CD4-positive, alpha-beta T cell (primary cell): ENCODE measurements at regions not wholly inside any gene's neighbourhood (a gene's known extent, or its start where the extent isn't known, plus 50 kb on each side); places are given as distances from the start of the nearest gene placed in this dataset.
"Not testable (repeated sequence)": the region's sequence is repeated elsewhere in the genome, so short reads cannot be mapped to it uniquely, and the experiment has no call there.

Source experiments
- ATAC-seq: fragments of 200-7000 bp; cut with Tn5 transposase; one replicate; pipeline ENCODE4 v1.10.0; 2022; ENCODE audit warnings: mild to moderate bottlenecking; ENCODE audit not compliant: poor library complexity
- CTCF ChIA-PET: fragments of 350-600 bp; sonication (Branson Sonifier 250); formaldehyde crosslinking; loops from one replicate; lab custom pipeline; 2021; ENCODE audit warnings: antibody characterized with exemption, inconsistent platforms; lab: Charles Lee
- POLR2A ChIA-PET: fragments of 350-600 bp; sonication (Branson Sonifier 250); formaldehyde crosslinking; loops from one replicate; lab custom pipeline; 2021; ENCODE audit warnings: antibody characterized with exemption, inconsistent platforms; lab: Charles Lee
- DNase-seq, 14 experiments: peaks; one replicate each; pipeline ENCODE4 v3.0.0-alpha.2; 2013 to 2020; ENCODE audit warnings: mixed read lengths in 2 of 14
- H3K27ac ChIP-seq, 2 donors: one replicate each; pipeline versions ENCODE4 v1.5.1 to v1.7.0; 2013; ENCODE audit warnings: low read length in 2 of 2, low read depth in 1 of 2, mild to moderate bottlenecking in 1 of 2
- H3K27me3 ChIP-seq, 2 experiments: 1 replicate in 1 of 2; 2 replicates in 1 of 2; pipeline versions ENCODE4 v1.6.1 to v1.7.0; 2013; ENCODE audit warnings: low read length in 2 of 2, control low read depth in 1 of 2, mild to moderate bottlenecking in 1 of 2, moderate library complexity in 1 of 2; ENCODE audit not compliant: insufficient read depth in 2 of 2, control insufficient read depth in 1 of 2
- H3K36me3 ChIP-seq: one replicate; pipeline ENCODE4 v1.6.1; 2013; ENCODE audit warnings: low read length, control low read depth; ENCODE audit not compliant: insufficient read depth
- H3K4me1 ChIP-seq: one replicate; pipeline ENCODE4 v1.6.1; 2013; ENCODE audit warnings: low read length, control low read depth; ENCODE audit not compliant: insufficient read depth
- H3K4me3 ChIP-seq: one replicate; pipeline ENCODE4 v1.5.1; 2013; ENCODE audit warnings: mild to moderate bottlenecking, low read length, moderate library complexity
- H3K9me3 ChIP-seq, 2 experiments: 1 replicate in 1 of 2; 2 replicates in 1 of 2; pipeline versions ENCODE4 v1.6.1 to v1.7.0; 2013; ENCODE audit warnings: low read length in 2 of 2, mild to moderate bottlenecking in 2 of 2, control low read depth in 1 of 2, moderate library complexity in 1 of 2; ENCODE audit not compliant: control insufficient read depth in 1 of 2, insufficient read depth in 1 of 2
- H3K27ac Mint-ChIP-seq: one replicate; pipeline ENCODE4 v1.8.0; 2020; ENCODE audit warnings: mixed read lengths
- H3K27me3 Mint-ChIP-seq: one replicate; pipeline ENCODE4 v1.8.0; 2021; ENCODE audit warnings: mixed read lengths
- H3K36me3 Mint-ChIP-seq: one replicate; pipeline ENCODE4 v1.8.0; 2021; ENCODE audit warnings: low read depth, mixed read lengths
- H3K4me1 Mint-ChIP-seq: one replicate; pipeline ENCODE4 v1.8.0; 2021; ENCODE audit warnings: low read depth, mixed read lengths
- H3K4me3 Mint-ChIP-seq: one replicate; pipeline ENCODE4 v1.8.0; 2020; ENCODE audit warnings: mild to moderate bottlenecking, mixed read lengths
- H3K9me3 Mint-ChIP-seq: one replicate; pipeline ENCODE4 v1.8.0; 2020; ENCODE audit warnings: mixed read lengths
- CTCF ChIP-seq: fragments of 200-600 bp; IDR thresholded peaks from one replicate; pipeline ENCODE4 v1.8.0; 2022; ENCODE audit warnings: antibody characterized with exemption, mild to moderate bottlenecking
- intact Hi-C, 2 experiments: fragments of 100-400 bp; cut with DNase I in 1 of 2; cut with micrococcal nuclease in 1 of 2; formaldehyde crosslinking; loops; one replicate each; pipeline versions ENCODE4 v1.15.1 to v1.9.0; 2023 to 2025; cut with DNase I, micrococcal nuclease

DNA sequence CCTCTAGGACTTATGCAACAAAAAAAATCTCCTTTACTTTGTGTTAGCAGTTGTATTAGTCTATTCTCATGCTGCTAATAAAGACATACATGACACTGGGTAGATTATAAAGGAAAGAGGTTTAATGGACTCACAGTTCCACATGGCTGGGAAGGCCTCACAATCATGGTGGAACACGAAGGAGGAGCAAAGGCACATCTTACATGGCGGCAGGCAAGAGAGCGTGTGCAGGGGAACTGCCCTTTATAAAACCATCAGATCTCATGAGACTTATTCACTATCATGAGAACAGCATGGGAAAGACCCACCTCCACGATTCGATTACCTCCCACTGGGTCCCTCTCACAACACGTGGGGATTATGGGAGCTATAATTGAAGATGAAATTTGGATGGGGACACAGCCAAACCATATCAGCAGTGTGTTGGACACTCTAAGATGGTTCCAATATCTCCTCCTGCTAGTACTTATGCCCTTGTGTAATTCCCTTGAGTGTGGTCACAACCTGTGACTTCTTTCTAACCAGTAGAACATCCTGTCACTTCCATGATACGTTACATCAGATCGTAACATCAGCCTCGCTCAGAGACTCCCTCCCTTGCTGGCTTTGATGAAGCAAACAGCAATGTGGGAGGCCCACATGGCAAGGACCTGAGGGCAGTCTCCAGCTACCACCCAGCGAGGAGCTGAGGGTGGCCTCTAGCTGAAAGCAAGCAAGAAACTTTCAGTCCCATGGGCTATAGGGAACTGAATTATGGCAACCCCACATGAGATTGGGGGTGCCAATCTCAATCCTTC is 113.5 kb upstream of the PITX1 start:
- Histone ChIP-seq H3K27ac (no peak overlapping the region), H3K36me3 (no peaks in the 10 kb centered on the region), H3K27me3 (peaks cover 0 to 2% of the 10 kb centered on the region in 2 experiments), H3K4me1 (no peaks in the 10 kb centered on the region), H3K4me3 (no peak overlapping the region), H3K9me3 (peaks cover 0 to 12% of the 10 kb centered on the region in 2 experiments)
- ATAC-seq = no peak
- no peak for TF ChIP-seq CTCF
- Mint-ChIP-seq H3K4me1 (no peaks in the 10 kb centered on the region), H3K27ac (no peak overlapping the region), H3K4me3 (no peak overlapping the region), H3K9me3 (no peaks in the 10 kb centered on the region), H3K36me3 (no peaks in the 10 kb centered on the region), H3K27me3 (no peaks in the 10 kb centered on the region)
- DNase-seq = no peak
- CTCF ChIA-PET = no interaction called here
- POLR2A ChIA-PET = no interaction called here
- intact Hi-C loops = no loop called here

DNA sequence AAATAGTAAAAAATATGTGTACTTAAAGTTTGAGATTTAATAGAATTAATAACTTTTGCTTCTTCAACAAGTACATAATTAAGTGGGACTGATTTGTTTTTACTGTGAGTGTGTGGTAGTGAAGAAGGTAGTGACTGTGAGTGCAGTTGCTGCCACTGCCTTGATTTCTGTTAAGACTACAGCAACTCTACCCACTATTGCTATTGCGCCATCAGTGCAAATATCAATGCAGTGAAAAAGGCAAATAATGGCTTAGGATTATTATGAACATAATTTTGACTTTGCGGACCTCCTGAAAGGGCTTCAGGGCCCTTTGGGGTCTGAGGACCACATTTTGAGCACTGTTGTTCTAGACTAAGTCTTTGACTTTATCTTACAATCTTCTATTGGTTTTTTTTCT is 112.0 kb upstream of the PITX1 start:
- Mint-ChIP-seq H3K27ac (no peak overlapping the region), H3K4me3 (no peak overlapping the region), H3K36me3 (no peaks in the 10 kb centered on the region), H3K9me3 (no peaks in the 10 kb centered on the region), H3K27me3 (no peaks in the 10 kb centered on the region), H3K4me1 (no peaks in the 10 kb centered on the region)
- TF ChIP-seq CTCF = no peak
- POLR2A ChIA-PET = no interaction called here
- peaks cover 0 to 2% of the 10 kb centered on the region in 2 experiments for H3K27me3 ChIP-seq
- CTCF ChIA-PET = no interaction called here
- H3K27ac ChIP-seq = no peak overlapping the region
- peaks cover 0 to 12% of the 10 kb centered on the region in 2 experiments for H3K9me3 ChIP-seq
- DNase-seq (no peak), ATAC-seq (no peak)
- H3K36me3 ChIP-seq = no peaks in the 10 kb centered on the region
- H3K4me3 ChIP-seq = no peak overlapping the region
- intact Hi-C loops = no loop called here
- no peaks in the 10 kb centered on the region for H3K4me1 ChIP-seq

GRCh38 chr5:135143682-135144081 is 109.7 kb upstream of the PITX1 start:
- CTCF ChIA-PET, H3K4me1 Mint-ChIP-seq, H3K36me3 ChIP-seq, H3K27ac ChIP-seq, ATAC-seq, H3K4me3 Mint-ChIP-seq, DNase-seq, H3K27me3 Mint-ChIP-seq, H3K9me3 Mint-ChIP-seq, intact Hi-C loops, H3K36me3 Mint-ChIP-seq, POLR2A ChIA-PET, H3K27ac Mint-ChIP-seq, H3K27me3 ChIP-seq, H3K9me3 ChIP-seq, H3K4me1 ChIP-seq, H3K4me3 ChIP-seq: not testable (repeated sequence)
